ENCODE measurements at regions not wholly inside any gene's neighbourhood (a gene's known extent, or its start where the extent isn't known, plus 50 kb on each side); places are given as distances from the start of the nearest gene placed in this dataset.

- TF ChIP-seq POLR2A (IDR thresholded peaks at IDR 0.05; ENCODE audit: low read depth, low read length) (no peak), SPI1 (IDR thresholded peaks at IDR 0.05; ENCODE audit: low read depth, low read length) (no peak), POLR2AphosphoS5 (IDR thresholded peaks at IDR 0.05; ENCODE audit: low read depth, low read length) (no peak), TAF1 (IDR thresholded peaks at IDR 0.05; ENCODE audit: low read depth, low read length) (no peak), PAX5 (IDR thresholded peaks at IDR 0.05; ENCODE audit: insufficient read depth, low read length, severe bottlenecking) (no peak), POU2F2 (IDR thresholded peaks at IDR 0.05; ENCODE audit: low read depth, low read length) (no peak)
These were observed 663.9 kb upstream of the CHAC2 start for GRCh38 chr2:53103679-53104078.

All from GM12891 (cell line).